Activated CD4-positive, alpha-beta memory T cell treated with anti-CD3 and anti-CD28 coated beads for 36 hours (primary cell): ENCODE measurements at regions not wholly inside any gene's neighbourhood (a gene's known extent, or its start where the extent isn't known, plus 50 kb on each side); places are given as distances from the start of the nearest gene placed in this dataset.

ENCODE experiments used
- CTCF ChIA-PET: fragments of 350-600 bp; sonication (Branson Sonifier 250); formaldehyde crosslinking; loops from one replicate; lab custom pipeline; 2021; ENCODE audit warnings: antibody characterized with exemption, inconsistent platforms; lab: Charles Lee
- POLR2A ChIA-PET: fragments of 350-600 bp; sonication (Branson Sonifier 250); formaldehyde crosslinking; loops from one replicate; lab custom pipeline; 2021; ENCODE audit warnings: antibody characterized with exemption; lab: Charles Lee
- DNase-seq: peaks from one replicate; pipeline ENCODE4 v3.0.0-alpha.2; 2020
- H3K27ac Mint-ChIP-seq: one replicate; pipeline ENCODE4 v1.8.0; 2021; ENCODE audit warnings: mixed read lengths
- H3K27me3 Mint-ChIP-seq: one replicate; pipeline ENCODE4 v1.8.0; 2021; ENCODE audit warnings: mixed read lengths
- H3K36me3 Mint-ChIP-seq: one replicate; pipeline ENCODE4 v1.8.0; 2021; ENCODE audit warnings: mixed read lengths
- H3K4me1 Mint-ChIP-seq: one replicate; pipeline ENCODE4 v1.8.0; 2021; ENCODE audit warnings: low read depth, mixed read lengths
- H3K4me3 Mint-ChIP-seq: one replicate; pipeline ENCODE4 v1.8.0; 2021; ENCODE audit warnings: mild to moderate bottlenecking, mixed read lengths
- H3K9me3 Mint-ChIP-seq: one replicate; pipeline ENCODE4 v1.8.0; 2021; ENCODE audit warnings: mixed read lengths
- intact Hi-C: fragments of 100-400 bp; cut with micrococcal nuclease; formaldehyde crosslinking; loops from one replicate; pipeline ENCODE4 v1.15.1; 2023

- H3K36me3 Mint-ChIP-seq = no peaks in the 10 kb centered on the region
- no peaks in the 10 kb centered on the region for H3K4me1 Mint-ChIP-seq
- no peak for DNase-seq
- H3K27ac Mint-ChIP-seq = no peak overlapping the region
- no peaks in the 10 kb centered on the region for H3K9me3 Mint-ChIP-seq
- intact Hi-C loops = no loop called here
- no peaks in the 10 kb centered on the region for H3K27me3 Mint-ChIP-seq
- ChIA-PET CTCF (no interaction called here), POLR2A (no interaction called here)
- no peak overlapping the region for H3K4me3 Mint-ChIP-seq
These were observed 293.9 kb downstream of the BAMBI start for GRCh38 chr10:28971255-28971654.

- Mint-ChIP-seq H3K4me1 (no peaks in the 10 kb centered on the region), H3K36me3 (no peaks in the 10 kb centered on the region), H3K27ac (no peak overlapping the region), H3K9me3 (no peaks in the 10 kb centered on the region), H3K4me3 (no peak overlapping the region), H3K27me3 (no peaks in the 10 kb centered on the region)
- intact Hi-C loops = no loop called here
- ChIA-PET CTCF (no interaction called here), POLR2A (no interaction called here)
- DNase-seq = no peak
These were observed 294.4 kb downstream of the BAMBI start for GRCh38 chr10:28971764-28972163.

GRCh38 chr10:28973309-28973972 is 296.1 kb downstream of the BAMBI start:
- H3K9me3 Mint-ChIP-seq = peaks cover 4% of the 10 kb centered on the region
- intact Hi-C loops = no loop called here
- H3K4me3 Mint-ChIP-seq = no peak overlapping the region
- H3K36me3 Mint-ChIP-seq = no peaks in the 10 kb centered on the region
- ChIA-PET CTCF (no interaction called here), POLR2A (no interaction called here)
- peaks cover 3% of the 10 kb centered on the region for H3K27me3 Mint-ChIP-seq
- H3K27ac Mint-ChIP-seq = no peak overlapping the region
- H3K4me1 Mint-ChIP-seq = no peaks in the 10 kb centered on the region
- no peak for DNase-seq

- H3K36me3 Mint-ChIP-seq = no peaks in the 10 kb centered on the region
- H3K4me1 Mint-ChIP-seq = no peaks in the 10 kb centered on the region
- H3K4me3 Mint-ChIP-seq = no peak overlapping the region
- peaks cover 4% of the 10 kb centered on the region for H3K9me3 Mint-ChIP-seq
- CTCF ChIA-PET = no interaction called here
- intact Hi-C loops = no loop called here
- peaks cover 3% of the 10 kb centered on the region for H3K27me3 Mint-ChIP-seq
- POLR2A ChIA-PET = no interaction called here
- DNase-seq = no peak
- no peak overlapping the region for H3K27ac Mint-ChIP-seq
These were observed 298.7 kb downstream of the BAMBI start for GRCh38 chr10:28975891-28976531.

- H3K27ac Mint-ChIP-seq = no peak overlapping the region
- ChIA-PET CTCF (interaction anchor here (1.1 kb wide), 1 partner anchor 9 kb away, joined by 5 read pairs; no protein-coding TSS in a partner anchor), POLR2A (no interaction called here)
- no peak for DNase-seq
- intact Hi-C loops = no loop called here
- H3K27me3 Mint-ChIP-seq = peaks cover 3% of the 10 kb centered on the region
- no peak overlapping the region for H3K4me3 Mint-ChIP-seq
- H3K9me3 Mint-ChIP-seq = peaks cover 4% of the 10 kb centered on the region
- no peaks in the 10 kb centered on the region for H3K36me3 Mint-ChIP-seq
- H3K4me1 Mint-ChIP-seq = no peaks in the 10 kb centered on the region
These were observed 300.2 kb downstream of the BAMBI start for GRCh38 chr10:28977518-28977917.

- intact Hi-C loops = no loop called here
- H3K9me3 Mint-ChIP-seq = peaks cover 4% of the 10 kb centered on the region
- H3K4me3 Mint-ChIP-seq = no peak overlapping the region
- no peaks in the 10 kb centered on the region for H3K4me1 Mint-ChIP-seq
- peaks cover 3% of the 10 kb centered on the region for H3K27me3 Mint-ChIP-seq
- no peak for DNase-seq
- no peaks in the 10 kb centered on the region for H3K36me3 Mint-ChIP-seq
- CTCF ChIA-PET = interaction anchor here (3.7 kb wide), 1 partner anchor 11 kb away, joined by 8 read pairs; no protein-coding TSS in a partner anchor
- H3K27ac Mint-ChIP-seq = no peak overlapping the region
- POLR2A ChIA-PET = no interaction called here
These were observed 302.9 kb downstream of the BAMBI start for GRCh38 chr10:28980264-28980663.

GRCh38 chr10:28981007-28981406 is 303.7 kb downstream of the BAMBI start:
- H3K27me3 Mint-ChIP-seq = peaks cover 3% of the 10 kb centered on the region
- DNase-seq = no peak
- no peak overlapping the region for H3K27ac Mint-ChIP-seq
- intact Hi-C loops = no loop called here
- ChIA-PET CTCF (interaction anchor here (3.7 kb wide), 1 partner anchor 10 kb away, joined by 8 read pairs; no protein-coding TSS in a partner anchor), POLR2A (no interaction called here)
- no peaks in the 10 kb centered on the region for H3K4me1 Mint-ChIP-seq
- H3K36me3 Mint-ChIP-seq = no peaks in the 10 kb centered on the region
- peaks cover 4% of the 10 kb centered on the region for H3K9me3 Mint-ChIP-seq
- no peak overlapping the region for H3K4me3 Mint-ChIP-seq

- H3K4me3 Mint-ChIP-seq = no peak overlapping the region
- no peak for DNase-seq
- H3K27me3 Mint-ChIP-seq = no peaks in the 10 kb centered on the region
- intact Hi-C loops = no loop called here
- no peaks in the 10 kb centered on the region for H3K9me3 Mint-ChIP-seq
- ChIA-PET CTCF (interaction anchor here (3.7 kb wide), 1 partner anchor 8 kb away, joined by 8 read pairs; no protein-coding TSS in a partner anchor), POLR2A (no interaction called here)
- H3K36me3 Mint-ChIP-seq = no peaks in the 10 kb centered on the region
- H3K27ac Mint-ChIP-seq = no peak overlapping the region
- H3K4me1 Mint-ChIP-seq = no peaks in the 10 kb centered on the region
These were observed 305.7 kb downstream of the BAMBI start for GRCh38 chr10:28982974-28983373.

GRCh38 chr10:28983799-28984198 is 305.1 kb upstream of the LYZL1 start:
- ChIA-PET CTCF (no interaction called here), POLR2A (no interaction called here)
- no peaks in the 10 kb centered on the region for H3K9me3 Mint-ChIP-seq
- intact Hi-C loops = no loop called here
- H3K4me3 Mint-ChIP-seq = no peak overlapping the region
- H3K27ac Mint-ChIP-seq = no peak overlapping the region
- no peaks in the 10 kb centered on the region for H3K27me3 Mint-ChIP-seq
- no peaks in the 10 kb centered on the region for H3K4me1 Mint-ChIP-seq
- no peaks in the 10 kb centered on the region for H3K36me3 Mint-ChIP-seq
- no peak for DNase-seq

- Mint-ChIP-seq H3K4me3 (no peak overlapping the region), H3K4me1 (no peaks in the 10 kb centered on the region), H3K36me3 (no peaks in the 10 kb centered on the region), H3K27ac (no peak overlapping the region), H3K9me3 (no peaks in the 10 kb centered on the region), H3K27me3 (no peaks in the 10 kb centered on the region)
- DNase-seq = peak; percentile 22
- ChIA-PET CTCF (no interaction called here), POLR2A (no interaction called here)
- intact Hi-C loops = no loop called here
These were observed 304.4 kb upstream of the LYZL1 start for GRCh38 chr10:28984431-28984830.

GRCh38 chr10:28985137-28985885 is 303.6 kb upstream of the LYZL1 start:
- H3K36me3 Mint-ChIP-seq = no peaks in the 10 kb centered on the region
- H3K27me3 Mint-ChIP-seq = no peaks in the 10 kb centered on the region
- H3K9me3 Mint-ChIP-seq = no peaks in the 10 kb centered on the region
- no peak for DNase-seq
- H3K27ac Mint-ChIP-seq = no peak overlapping the region
- ChIA-PET POLR2A (no interaction called here), CTCF (interaction anchor here (2.8 kb wide), 1 partner anchor 322 kb away, joined by 7 read pairs; no protein-coding TSS in a partner anchor)
- no peaks in the 10 kb centered on the region for H3K4me1 Mint-ChIP-seq
- intact Hi-C loops = no loop called here
- no peak overlapping the region for H3K4me3 Mint-ChIP-seq

- Mint-ChIP-seq H3K4me1 (no peaks in the 10 kb centered on the region), H3K27me3 (no peaks in the 10 kb centered on the region), H3K27ac (no peak overlapping the region), H3K9me3 (no peaks in the 10 kb centered on the region), H3K36me3 (no peaks in the 10 kb centered on the region), H3K4me3 (no peak overlapping the region)
- ChIA-PET POLR2A (no interaction called here), CTCF (interaction anchor here (2.8 kb wide), 1 partner anchor 323 kb away, joined by 7 read pairs; no protein-coding TSS in a partner anchor)
- intact Hi-C loops = no loop called here
- DNase-seq = no peak
These were observed 302.6 kb upstream of the LYZL1 start for GRCh38 chr10:28986117-28986792.
